ENCODE measurements at regions not wholly inside any gene's neighbourhood (a gene's known extent, or its start where the extent isn't known, plus 50 kb on each side); places are given as distances from the start of the nearest gene placed in this dataset.

GRCh38 chr20:22495789-22496188, 88.6 kb downstream of the FOXA2 start:
- no peaks in the 10 kb centered on the region for H3K27me3 ChIP-seq
- no peaks in the 10 kb centered on the region for H3K4me1 ChIP-seq
- DNase-seq: no peak
- H3K27ac ChIP-seq: no peak overlapping the region
- H3K9me3 ChIP-seq (replicated peaks): no peaks in the 10 kb centered on the region
- no peak overlapping the region for H3K4me3 ChIP-seq
- H3K36me3 ChIP-seq: no peaks in the 10 kb centered on the region

- no peaks in the 10 kb centered on the region for H3K4me1 ChIP-seq
- H3K4me3 ChIP-seq: no peak overlapping the region
- H3K27ac ChIP-seq: no peak overlapping the region
- no peaks in the 10 kb centered on the region for H3K9me3 ChIP-seq (replicated peaks)
- DNase-seq: no peak
- no peaks in the 10 kb centered on the region for H3K36me3 ChIP-seq
- no peaks in the 10 kb centered on the region for H3K27me3 ChIP-seq
These were observed 89.2 kb downstream of the FOXA2 start for GRCh38 chr20:22495172-22495571.

- Histone ChIP-seq H3K9me3 (replicated peaks) (no peaks in the 10 kb centered on the region), H3K36me3 (no peaks in the 10 kb centered on the region), H3K4me3 (no peak overlapping the region), H3K27me3 (no peaks in the 10 kb centered on the region), H3K4me1 (no peaks in the 10 kb centered on the region), H3K27ac (no peak overlapping the region)
- DNase-seq: no peak
These were observed 91.9 kb downstream of the FOXA2 start for GRCh38 chr20:22492497-22492896.

GRCh38 chr20:22491194-22491505, 93.2 kb downstream of the FOXA2 start:
- no peak overlapping the region for H3K27ac ChIP-seq
- no peak overlapping the region for H3K4me3 ChIP-seq
- no peak for DNase-seq
- no peaks in the 10 kb centered on the region for H3K4me1 ChIP-seq
- H3K36me3 ChIP-seq: no peaks in the 10 kb centered on the region
- H3K27me3 ChIP-seq: no peaks in the 10 kb centered on the region
- no peaks in the 10 kb centered on the region for H3K9me3 ChIP-seq (replicated peaks)

GRCh38 chr20:22490287-22491193, 93.8 kb downstream of the FOXA2 start:
- H3K4me1 ChIP-seq: no peaks in the 10 kb centered on the region
- DNase-seq: peak in 1 of 2 experiments; percentile 35

GRCh38 chr20:22489626-22490286, 94.6 kb downstream of the FOXA2 start:
- no peak overlapping the region for H3K27ac ChIP-seq
- H3K4me1 ChIP-seq: no peaks in the 10 kb centered on the region

More at GRCh38 chr20:22490287-22491193, 93.8 kb downstream of the FOXA2 start:
- H3K4me3 ChIP-seq: no peak overlapping the region
- no peaks in the 10 kb centered on the region for H3K9me3 ChIP-seq (replicated peaks)
- no peaks in the 10 kb centered on the region for H3K36me3 ChIP-seq
- no peak overlapping the region for H3K27ac ChIP-seq
- H3K27me3 ChIP-seq: no peaks in the 10 kb centered on the region

GRCh38 chr20:22480336-22480735, 104.0 kb downstream of the FOXA2 start:
- Histone ChIP-seq H3K36me3 (no peaks in the 10 kb centered on the region), H3K4me1 (no peaks in the 10 kb centered on the region)
- DNase-seq: no peak

More at GRCh38 chr20:22489626-22490286, 94.6 kb downstream of the FOXA2 start:
- H3K36me3 ChIP-seq: no peaks in the 10 kb centered on the region
- no peaks in the 10 kb centered on the region for H3K9me3 ChIP-seq (replicated peaks)
- no peak for DNase-seq
- H3K27me3 ChIP-seq: no peaks in the 10 kb centered on the region
- H3K4me3 ChIP-seq: no peak overlapping the region

GRCh38 chr20:22475662-22476061, 108.7 kb downstream of the FOXA2 start:
- Histone ChIP-seq H3K36me3 (no peaks in the 10 kb centered on the region), H3K27me3 (no peaks in the 10 kb centered on the region), H3K4me3 (no peak overlapping the region), H3K4me1 (no peaks in the 10 kb centered on the region), H3K9me3 (replicated peaks) (no peaks in the 10 kb centered on the region), H3K27ac (no peak overlapping the region)
- no peak for DNase-seq

More at GRCh38 chr20:22480336-22480735, 104.0 kb downstream of the FOXA2 start:
- Histone ChIP-seq H3K27ac (no peak overlapping the region), H3K9me3 (replicated peaks) (no peaks in the 10 kb centered on the region), H3K27me3 (no peaks in the 10 kb centered on the region), H3K4me3 (no peak overlapping the region)

- H3K27me3 ChIP-seq: no peaks in the 10 kb centered on the region
- H3K4me3 ChIP-seq: no peak overlapping the region
- DNase-seq: no peak
- H3K9me3 ChIP-seq (replicated peaks): no peaks in the 10 kb centered on the region
- H3K27ac ChIP-seq: no peak overlapping the region
- H3K4me1 ChIP-seq: no peaks in the 10 kb centered on the region
- H3K36me3 ChIP-seq: no peaks in the 10 kb centered on the region
These were observed 110.1 kb downstream of the FOXA2 start for GRCh38 chr20:22474224-22474623.

GRCh38 chr20:22473293-22473692, 111.1 kb downstream of the FOXA2 start:
- DNase-seq: no peak
- no peak overlapping the region for H3K4me3 ChIP-seq
- no peaks in the 10 kb centered on the region for H3K9me3 ChIP-seq (replicated peaks)
- no peaks in the 10 kb centered on the region for H3K4me1 ChIP-seq
- H3K27ac ChIP-seq: no peak overlapping the region
- H3K27me3 ChIP-seq: no peaks in the 10 kb centered on the region
- no peaks in the 10 kb centered on the region for H3K36me3 ChIP-seq

GRCh38 chr20:22472447-22473100, 111.8 kb downstream of the FOXA2 start:
- H3K36me3 ChIP-seq: no peaks in the 10 kb centered on the region
- no peak overlapping the region for H3K4me3 ChIP-seq
- H3K27me3 ChIP-seq: no peaks in the 10 kb centered on the region
- no peak overlapping the region for H3K27ac ChIP-seq
- no peaks in the 10 kb centered on the region for H3K9me3 ChIP-seq (replicated peaks)
- no peak for DNase-seq
- H3K4me1 ChIP-seq: no peaks in the 10 kb centered on the region

- H3K27ac ChIP-seq: no peak overlapping the region
- H3K27me3 ChIP-seq: no peaks in the 10 kb centered on the region
- no peaks in the 10 kb centered on the region for H3K36me3 ChIP-seq
- H3K4me3 ChIP-seq: no peak overlapping the region
- no peaks in the 10 kb centered on the region for H3K4me1 ChIP-seq
- DNase-seq: no peak
- no peaks in the 10 kb centered on the region for H3K9me3 ChIP-seq (replicated peaks)
These were observed 113.1 kb downstream of the FOXA2 start for GRCh38 chr20:22471156-22471836.

- Histone ChIP-seq H3K4me3 (no peak overlapping the region), H3K27ac (no peak overlapping the region), H3K9me3 (replicated peaks) (no peaks in the 10 kb centered on the region), H3K36me3 (no peaks in the 10 kb centered on the region), H3K4me1 (no peaks in the 10 kb centered on the region), H3K27me3 (no peaks in the 10 kb centered on the region)
- DNase-seq: no peak
These were observed 113.7 kb downstream of the FOXA2 start for GRCh38 chr20:22470620-22471026.

GRCh38 chr20:22466447-22467171, 117.8 kb downstream of the FOXA2 start:
- Histone ChIP-seq H3K9me3 (replicated peaks) (no peaks in the 10 kb centered on the region), H3K4me1 (no peaks in the 10 kb centered on the region), H3K36me3 (no peaks in the 10 kb centered on the region), H3K27ac (no peak overlapping the region), H3K4me3 (no peak overlapping the region), H3K27me3 (no peaks in the 10 kb centered on the region)
- DNase-seq: no peak
